ENCODE measurements at regions not wholly inside any gene's neighbourhood (a gene's known extent, or its start where the extent isn't known, plus 50 kb on each side); places are given as distances from the start of the nearest gene placed in this dataset.

DNA sequence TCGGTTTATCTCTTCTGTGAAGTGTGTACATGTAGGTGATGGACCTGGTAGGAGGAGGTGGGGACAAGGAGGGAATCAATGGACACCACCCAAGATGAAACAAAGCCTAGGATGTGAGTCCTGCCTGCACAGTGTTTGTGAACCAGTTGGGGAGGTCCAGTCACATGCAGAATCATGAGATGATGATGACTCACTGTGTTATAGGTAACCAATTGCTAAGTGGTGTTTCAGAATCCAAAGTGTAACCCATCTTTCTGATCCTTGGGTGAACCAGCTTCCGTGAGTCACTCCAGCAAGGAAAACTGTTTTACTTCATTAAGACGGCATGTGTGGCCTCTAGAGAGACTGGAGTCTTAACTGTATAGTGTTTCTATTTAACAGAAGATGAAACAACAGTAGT lies 57.9 kb upstream of the HPF1 start:
- Histone ChIP-seq H4K20me1 (ENCODE audit: control insufficient read depth, insufficient read depth, low read depth, low read length) (no peaks in the 10 kb centered on the region), H3K9me2 (replicated peaks; ENCODE audit: control insufficient read depth, low read length) (no peaks in the 10 kb centered on the region), H3F3A (ENCODE audit: control insufficient read depth, insufficient read depth) (no peaks in the 10 kb centered on the region), H3K4me1 (ENCODE audit: control insufficient read depth, low read length) (peaks cover 8% of the 10 kb centered on the region), H3K4me2 (ENCODE audit: low read length) (no peak overlapping the region), H3K27me3 (ENCODE audit: control insufficient read depth, low read length) (peaks cover 4% of the 10 kb centered on the region; the same call in 1 of the 2 replicates), H3K4me3 (ENCODE audit: low read length) (no peak overlapping the region), H3K9me3 (ENCODE audit: control insufficient read depth, insufficient read depth, low read length) (no peaks in the 10 kb centered on the region), H3K36me3 (ENCODE audit: control insufficient read depth, low read length) (no peaks in the 10 kb centered on the region), H3K27ac (ENCODE audit: low read depth, low read length) (no peak overlapping the region), H3K79me2 (ENCODE audit: control insufficient read depth, low read length) (no peaks in the 10 kb centered on the region)
- TF ChIP-seq EZH2phosphoT487 (IDR thresholded peaks at IDR 0.05; ENCODE audit: borderline replicate concordance, low read length) = no peak
- TF ChIP-seq, protein P1, sequence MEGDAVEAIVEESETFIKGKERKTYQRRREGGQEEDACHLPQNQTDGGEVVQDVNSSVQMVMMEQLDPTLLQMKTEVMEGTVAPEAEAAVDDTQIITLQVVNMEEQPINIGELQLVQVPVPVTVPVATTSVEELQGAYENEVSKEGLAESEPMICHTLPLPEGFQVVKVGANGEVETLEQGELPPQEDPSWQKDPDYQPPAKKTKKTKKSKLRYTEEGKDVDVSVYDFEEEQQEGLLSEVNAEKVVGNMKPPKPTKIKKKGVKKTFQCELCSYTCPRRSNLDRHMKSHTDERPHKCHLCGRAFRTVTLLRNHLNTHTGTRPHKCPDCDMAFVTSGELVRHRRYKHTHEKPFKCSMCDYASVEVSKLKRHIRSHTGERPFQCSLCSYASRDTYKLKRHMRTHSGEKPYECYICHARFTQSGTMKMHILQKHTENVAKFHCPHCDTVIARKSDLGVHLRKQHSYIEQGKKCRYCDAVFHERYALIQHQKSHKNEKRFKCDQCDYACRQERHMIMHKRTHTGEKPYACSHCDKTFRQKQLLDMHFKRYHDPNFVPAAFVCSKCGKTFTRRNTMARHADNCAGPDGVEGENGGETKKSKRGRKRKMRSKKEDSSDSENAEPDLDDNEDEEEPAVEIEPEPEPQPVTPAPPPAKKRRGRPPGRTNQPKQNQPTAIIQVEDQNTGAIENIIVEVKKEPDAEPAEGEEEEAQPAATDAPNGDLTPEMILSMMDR (IDR thresholded peaks at IDR 0.05; ENCODE audit: low read depth, low read length, poor library complexity, severe bottlenecking) = no peak

DNA sequence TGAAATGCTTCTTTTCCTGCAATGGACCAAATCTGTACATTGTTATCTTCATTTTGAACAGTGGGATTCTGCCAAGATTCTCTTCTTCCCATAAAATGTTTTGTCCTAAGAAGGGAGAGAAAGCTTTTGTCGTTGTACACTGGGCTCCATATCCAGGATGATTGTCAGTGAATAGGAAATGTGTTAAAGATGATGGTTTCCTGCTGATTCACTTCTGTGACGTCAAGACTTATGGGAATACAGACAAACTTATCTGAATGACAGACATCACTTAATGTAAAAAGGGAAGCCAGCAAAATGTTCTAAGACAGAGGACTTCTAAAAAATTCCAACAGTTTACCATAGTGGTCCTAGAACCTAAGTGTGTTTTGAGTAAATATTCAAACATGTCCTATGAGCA lies 53.7 kb upstream of the HPF1 start:
- H3K4me2 ChIP-seq (ENCODE audit: low read length) = no peak overlapping the region
- H3K9me2 ChIP-seq (replicated peaks; ENCODE audit: control insufficient read depth, low read length) = no peaks in the 10 kb centered on the region
- no peak overlapping the region for H3K4me3 ChIP-seq (ENCODE audit: low read length)
- H3K36me3 ChIP-seq (ENCODE audit: control insufficient read depth, low read length) = no peaks in the 10 kb centered on the region
- H3K27me3 ChIP-seq (ENCODE audit: control insufficient read depth, low read length) = peaks cover 3% of the 10 kb centered on the region; the same call in 1 of the 2 replicates
- H4K20me1 ChIP-seq (ENCODE audit: control insufficient read depth, insufficient read depth, low read depth, low read length) = no peaks in the 10 kb centered on the region
- H3K27ac ChIP-seq (ENCODE audit: low read depth, low read length) = no peak overlapping the region
- H3F3A ChIP-seq (ENCODE audit: control insufficient read depth, insufficient read depth) = no peaks in the 10 kb centered on the region
- no peak for TF ChIP-seq EZH2phosphoT487 (IDR thresholded peaks at IDR 0.05; ENCODE audit: borderline replicate concordance, low read length)
- TF ChIP-seq, protein P1 (IDR thresholded peaks at IDR 0.05; ENCODE audit: low read depth, low read length, poor library complexity, severe bottlenecking) = no peak
- H3K79me2 ChIP-seq (ENCODE audit: control insufficient read depth, low read length) = no peaks in the 10 kb centered on the region
- H3K9me3 ChIP-seq (ENCODE audit: control insufficient read depth, insufficient read depth, low read length) = no peaks in the 10 kb centered on the region
- no peaks in the 10 kb centered on the region for H3K4me1 ChIP-seq (ENCODE audit: control insufficient read depth, low read length)

DNA sequence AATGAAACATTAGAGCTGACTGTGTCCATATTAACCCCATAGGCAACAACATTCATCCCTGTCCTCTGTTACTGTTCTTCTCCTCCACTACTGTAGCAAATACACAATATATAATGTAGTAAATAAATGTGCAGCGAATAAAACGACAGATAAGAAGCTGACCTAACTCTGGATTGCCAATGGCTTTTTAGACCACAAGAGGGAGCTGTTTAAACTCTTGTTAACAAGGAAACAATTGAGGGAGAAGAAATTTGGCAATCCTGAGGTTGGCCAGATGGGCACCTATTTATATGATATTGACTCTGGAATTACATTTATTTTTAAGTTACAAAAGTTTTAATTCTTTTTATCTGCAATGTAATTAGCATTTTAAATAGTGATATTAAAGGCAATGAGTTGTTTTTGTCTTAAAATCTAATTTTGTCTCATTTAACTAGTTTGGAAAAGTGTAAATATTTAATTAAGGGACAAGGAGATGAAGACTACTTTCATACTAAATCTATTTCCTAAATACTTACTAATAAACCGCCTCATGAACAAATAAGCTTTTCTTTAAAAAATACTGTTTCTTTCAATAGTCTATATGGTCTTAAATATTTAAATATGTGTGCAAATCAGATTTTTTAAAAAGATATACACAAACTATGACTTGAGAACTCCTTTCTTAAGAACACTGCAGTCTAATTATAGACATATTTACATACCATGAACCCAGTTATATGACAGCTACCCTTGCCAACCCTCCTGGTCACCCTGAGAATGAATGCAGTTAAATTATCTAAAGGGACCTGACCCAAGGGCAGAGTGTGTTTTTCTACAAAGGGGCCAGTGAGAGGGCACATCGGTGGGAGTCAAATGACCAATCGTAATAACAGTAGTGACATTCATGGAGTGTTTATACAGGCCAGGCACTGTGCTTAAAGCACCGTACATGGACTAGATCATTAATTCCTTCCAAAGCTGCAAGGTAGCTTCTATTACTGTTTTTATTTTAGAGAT lies 52.9 kb upstream of the HPF1 start:
- Histone ChIP-seq H3K9me3 (ENCODE audit: control insufficient read depth, insufficient read depth, low read length) (no peaks in the 10 kb centered on the region), H4K20me1 (ENCODE audit: control insufficient read depth, insufficient read depth, low read depth, low read length) (no peaks in the 10 kb centered on the region), H3K27me3 (ENCODE audit: control insufficient read depth, low read length) (no peaks in the 10 kb centered on the region), H3K4me3 (ENCODE audit: low read length) (no peak overlapping the region), H3F3A (ENCODE audit: control insufficient read depth, insufficient read depth) (no peaks in the 10 kb centered on the region), H3K36me3 (ENCODE audit: control insufficient read depth, low read length) (no peaks in the 10 kb centered on the region), H3K4me2 (ENCODE audit: low read length) (no peak overlapping the region), H3K27ac (ENCODE audit: low read depth, low read length) (no peak overlapping the region), H3K4me1 (ENCODE audit: control insufficient read depth, low read length) (no peaks in the 10 kb centered on the region), H3K9me2 (replicated peaks; ENCODE audit: control insufficient read depth, low read length) (no peaks in the 10 kb centered on the region), H3K79me2 (ENCODE audit: control insufficient read depth, low read length) (no peaks in the 10 kb centered on the region)
- TF ChIP-seq, protein P1 (IDR thresholded peaks at IDR 0.05; ENCODE audit: low read depth, low read length, poor library complexity, severe bottlenecking) = peak; percentile 79
- TF ChIP-seq EZH2phosphoT487 (IDR thresholded peaks at IDR 0.05; ENCODE audit: borderline replicate concordance, low read length) = no peak

Measured in DOHH2 (cell line).